Breast epithelium (tissue), 4 donors: ENCODE measurements at regions not wholly inside any gene's neighbourhood (a gene's known extent, or its start where the extent isn't known, plus 50 kb on each side); places are given as distances from the start of the nearest gene placed in this dataset.

Experiments used
- DNase-seq, 2 donors: peaks; one replicate each; pipeline ENCODE4 v3.0.0-alpha.2; 2019; ENCODE audit warnings: low spot score in 2 of 2
- H3K27ac ChIP-seq, 2 donors: fragments of 200-600 bp; sonication (generic) in 1 of 2; one replicate each; pipeline ENCODE4 v1.5.1; 2016 to 2019; ENCODE audit warnings: mild to moderate bottlenecking in 1 of 2
- H3K27me3 ChIP-seq, 2 donors: fragments of 200-600 bp; sonication (generic) in 1 of 2; one replicate each; pipeline versions ENCODE4 v1.5.1 to v1.6.0; 2017 to 2019; ENCODE audit warnings: control low read depth in 1 of 2, mild to moderate bottlenecking in 1 of 2
- H3K36me3 ChIP-seq: fragments of 200-600 bp; one replicate; pipeline ENCODE4 v1.5.1; 2019
- H3K4me1 ChIP-seq, 2 donors: fragments of 200-600 bp; sonication (generic); one replicate each; pipeline ENCODE4 v1.5.1; 2016 to 2019; ENCODE audit warnings: control low read depth in 1 of 2
- H3K4me3 ChIP-seq, 3 donors: fragments of 200-600 bp; sonication (generic); 1 replicate in 2 of 3; 2 replicates in 1 of 3; pipeline ENCODE4 v1.5.1; 2016 to 2019; ENCODE audit warnings: mild to moderate bottlenecking in 3 of 3, moderate library complexity in 2 of 3
- H3K9me3 ChIP-seq, 2 donors: fragments of 200-600 bp; sonication (generic) in 1 of 2; one replicate each; pipeline ENCODE4 v1.5.1; 2016 to 2019; ENCODE audit warnings: control low read depth in 1 of 2
- CTCF ChIP-seq, 3 donors: fragments of 450-650 bp; IDR thresholded peaks; one replicate each; pipeline ENCODE4 v1.5.1; 2016 to 2017; ENCODE audit warnings: antibody characterized with exemption in 3 of 3, mild to moderate bottlenecking in 3 of 3, moderate library complexity in 3 of 3
- POLR2A ChIP-seq: fragments of 450-650 bp; IDR thresholded peaks from one replicate; pipeline ENCODE4 v1.6.1; 2016; ENCODE audit warnings: antibody characterized with exemption, mild to moderate bottlenecking, moderate library complexity
- POLR2AphosphoS5 ChIP-seq, 3 donors: sonication (generic); formaldehyde crosslinking; IDR thresholded peaks; one replicate each; pipeline ENCODE4 v1.6.1; 2017; ENCODE audit warnings: antibody characterized with exemption in 3 of 3
- intact Hi-C: fragments of 100-400 bp; cut with DNase I; formaldehyde crosslinking; loops from one replicate; pipeline ENCODE4 v1.15.1; 2023; ENCODE audit warnings: low total_unique reads

DNA sequence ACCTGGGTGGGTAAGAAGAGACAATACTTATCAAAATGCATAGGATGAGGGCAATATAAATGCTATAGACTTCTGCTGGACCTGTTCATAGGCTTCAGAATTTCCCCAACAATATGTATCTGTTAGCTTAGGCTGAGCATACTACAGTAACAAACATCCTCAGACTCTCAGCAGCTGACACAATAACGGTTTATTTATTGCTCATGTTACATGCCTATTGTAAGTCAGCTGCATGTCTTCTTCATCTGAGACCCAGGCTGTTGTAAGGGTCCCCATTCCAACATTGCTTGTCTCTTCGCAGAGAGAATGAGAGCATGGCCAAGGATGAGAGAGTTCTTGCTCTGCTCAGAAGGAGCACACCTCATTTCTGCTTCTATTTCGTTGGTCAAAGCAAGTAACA is 150.7 kb downstream of the TMEM200C start:
- no peak overlapping the region for H3K27ac ChIP-seq
- no peak for DNase-seq
- H3K36me3 ChIP-seq: no peaks in the 10 kb centered on the region
- intact Hi-C loops: no loop called here
- H3K9me3 ChIP-seq: no peaks in the 10 kb centered on the region
- TF ChIP-seq CTCF (IDR thresholded peaks at IDR 0.05) (no peak), POLR2AphosphoS5 (IDR thresholded peaks at IDR 0.05) (no peak), POLR2A (no peak)
- H3K4me1 ChIP-seq: no peaks in the 10 kb centered on the region
- peaks cover 0 to 9% of the 10 kb centered on the region in 2 donors for H3K27me3 ChIP-seq
- H3K4me3 ChIP-seq: no peak overlapping the region

GRCh38 chr18:5738526-5738925 is 156.8 kb downstream of the TMEM200C start:
- intact Hi-C loops: no loop called here
- TF ChIP-seq POLR2A (no peak), CTCF (IDR thresholded peaks at IDR 0.05) (no peak)
- Histone ChIP-seq H3K9me3 (no peaks in the 10 kb centered on the region), H3K27ac (no peak overlapping the region), H3K27me3 (peaks cover 0 to 2% of the 10 kb centered on the region in 2 donors), H3K4me1 (no peaks in the 10 kb centered on the region), H3K4me3 (no peak overlapping the region), H3K36me3 (no peaks in the 10 kb centered on the region)
- DNase-seq: no peak

DNA sequence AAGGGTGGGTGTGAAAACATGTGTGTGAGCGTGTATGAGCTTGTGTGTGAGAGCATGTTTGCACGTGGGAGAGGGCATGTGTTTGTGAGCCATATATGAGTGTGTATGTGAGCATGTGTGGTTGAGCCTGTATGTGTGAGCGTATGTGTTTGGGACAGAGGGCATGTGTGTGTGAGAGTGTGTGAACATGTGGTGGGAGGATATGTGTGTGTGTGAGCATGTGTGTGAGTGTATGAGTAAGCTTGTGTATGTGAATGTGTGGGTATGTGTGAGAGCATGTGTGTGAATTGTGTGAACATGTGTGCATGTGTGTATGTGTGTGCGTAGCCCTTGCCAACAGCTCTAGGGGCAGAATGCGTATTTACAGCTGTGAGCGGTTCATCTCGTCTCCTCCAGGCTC is 163.0 kb downstream of the TMEM200C start:
- intact Hi-C loops: no loop called here
- no peak for DNase-seq
- Histone ChIP-seq H3K27ac (no peak overlapping the region), H3K9me3 (no peaks in the 10 kb centered on the region), H3K4me3 (no peak overlapping the region), H3K27me3 (peaks cover 0 to 2% of the 10 kb centered on the region in 2 donors), H3K36me3 (no peaks in the 10 kb centered on the region), H3K4me1 (no peaks in the 10 kb centered on the region)
- TF ChIP-seq POLR2AphosphoS5 (IDR thresholded peaks at IDR 0.05): no peak
- no peak for TF ChIP-seq CTCF (IDR thresholded peaks at IDR 0.05)
- no peak for TF ChIP-seq POLR2A

- Histone ChIP-seq H3K27me3 (no peaks in the 10 kb centered on the region), H3K4me1 (no peaks in the 10 kb centered on the region), H3K36me3 (no peaks in the 10 kb centered on the region), H3K4me3 (no peak overlapping the region), H3K9me3 (no peaks in the 10 kb centered on the region), H3K27ac (peak overlapping the region in 1 of 2 donors; percentile 72)
- intact Hi-C loops: no loop called here
- DNase-seq: no peak
- no peak for TF ChIP-seq CTCF (IDR thresholded peaks at IDR 0.05)
- peak in 1 of 3 donors; percentile 73 for TF ChIP-seq POLR2AphosphoS5 (IDR thresholded peaks at IDR 0.05)
- no peak for TF ChIP-seq POLR2A
Measured at GRCh38 chr18:5729983-5730699, 165.2 kb downstream of the TMEM200C start.

- no peaks in the 10 kb centered on the region for H3K36me3 ChIP-seq
- no peak overlapping the region for H3K4me3 ChIP-seq
- H3K27me3 ChIP-seq: no peaks in the 10 kb centered on the region
- H3K27ac ChIP-seq: no peak overlapping the region
- no peak for DNase-seq
- intact Hi-C loops: no loop called here
- H3K9me3 ChIP-seq: no peaks in the 10 kb centered on the region
- TF ChIP-seq POLR2AphosphoS5 (IDR thresholded peaks at IDR 0.05) (no peak), CTCF (IDR thresholded peaks at IDR 0.05) (no peak), POLR2A (no peak)
- H3K4me1 ChIP-seq: no peaks in the 10 kb centered on the region
Measured at GRCh38 chr18:5728531-5728930, 166.8 kb downstream of the TMEM200C start.
